Loucy (cell line): ENCODE measurements at regions not wholly inside any gene's neighbourhood (a gene's known extent, or its start where the extent isn't known, plus 50 kb on each side); places are given as distances from the start of the nearest gene placed in this dataset.

Source experiments
- EZH2phosphoT487 ChIP-seq: fragments of 200-600 bp; IDR thresholded peaks from 2 replicates; pipeline ENCODE4 v1.6.1; 2018; ENCODE audit warnings: antibody characterized with exemption, mild to moderate bottlenecking, moderate library complexity, borderline replicate concordance
- TF ChIP-seq, protein P1 (sequence below): fragments of 200-600 bp; sonication (generic); conservative IDR thresholded peaks from 2 replicates; pipeline ENCODE4 v1.5.1; 2014; ENCODE audit warnings: mild to moderate bottlenecking, antibody characterized with exemption, low read length

DNA sequence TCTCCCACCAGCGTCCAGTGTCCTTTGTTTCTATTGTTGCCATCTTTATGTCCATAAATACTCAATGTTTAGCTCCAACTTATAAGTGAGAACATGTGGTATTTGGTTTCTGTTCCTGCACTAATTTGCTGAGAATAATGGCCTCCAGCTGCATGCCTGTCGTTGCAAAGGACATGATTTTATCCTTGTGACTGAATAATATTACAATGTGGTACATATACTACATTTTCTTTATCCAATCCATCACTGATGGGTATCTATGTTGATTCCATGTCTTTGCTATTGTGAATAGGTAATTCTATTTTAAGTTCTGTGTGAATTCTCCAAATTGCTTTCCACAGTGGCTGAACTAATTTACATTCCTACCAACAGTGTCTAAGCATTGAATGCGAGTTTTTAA is 578.6 kb upstream of the CA10 start:
- TF ChIP-seq, protein P1, sequence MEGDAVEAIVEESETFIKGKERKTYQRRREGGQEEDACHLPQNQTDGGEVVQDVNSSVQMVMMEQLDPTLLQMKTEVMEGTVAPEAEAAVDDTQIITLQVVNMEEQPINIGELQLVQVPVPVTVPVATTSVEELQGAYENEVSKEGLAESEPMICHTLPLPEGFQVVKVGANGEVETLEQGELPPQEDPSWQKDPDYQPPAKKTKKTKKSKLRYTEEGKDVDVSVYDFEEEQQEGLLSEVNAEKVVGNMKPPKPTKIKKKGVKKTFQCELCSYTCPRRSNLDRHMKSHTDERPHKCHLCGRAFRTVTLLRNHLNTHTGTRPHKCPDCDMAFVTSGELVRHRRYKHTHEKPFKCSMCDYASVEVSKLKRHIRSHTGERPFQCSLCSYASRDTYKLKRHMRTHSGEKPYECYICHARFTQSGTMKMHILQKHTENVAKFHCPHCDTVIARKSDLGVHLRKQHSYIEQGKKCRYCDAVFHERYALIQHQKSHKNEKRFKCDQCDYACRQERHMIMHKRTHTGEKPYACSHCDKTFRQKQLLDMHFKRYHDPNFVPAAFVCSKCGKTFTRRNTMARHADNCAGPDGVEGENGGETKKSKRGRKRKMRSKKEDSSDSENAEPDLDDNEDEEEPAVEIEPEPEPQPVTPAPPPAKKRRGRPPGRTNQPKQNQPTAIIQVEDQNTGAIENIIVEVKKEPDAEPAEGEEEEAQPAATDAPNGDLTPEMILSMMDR, result no peak
- no peak for TF ChIP-seq EZH2phosphoT487
